Kidney (tissue), 13 donors: ENCODE measurements at regions not wholly inside any gene's neighbourhood (a gene's known extent, or its start where the extent isn't known, plus 50 kb on each side); places are given as distances from the start of the nearest gene placed in this dataset.

Experiments used
- DNase-seq, 5 donors: peaks; one replicate each; pipeline ENCODE4 v3.0.0-alpha.2; 2013 to 2020
- FAIRE-seq: peaks from 2 replicates; lab custom pipeline; 2012; peaks lifted over from hg19 to GRCh38; lab: Jason Lieb, UNC
- H3K27ac ChIP-seq, 2 donors: one replicate each; pipeline ENCODE4 v1.7.0; 2013; ENCODE audit warnings: low read depth in 2 of 2, low read length in 2 of 2, inconsistent platforms in 1 of 2
- H3K27me3 ChIP-seq: one replicate; pipeline ENCODE4 v1.7.1; 2013; ENCODE audit warnings: low read length, inconsistent platforms; ENCODE audit not compliant: control insufficient read depth, insufficient read depth
- H3K36me3 ChIP-seq, 3 donors: one replicate each; pipeline versions ENCODE4 v1.7.0 to v1.7.1; 2013; ENCODE audit warnings: low read length in 3 of 3, control low read depth in 1 of 3, inconsistent platforms in 1 of 3; ENCODE audit not compliant: insufficient read depth in 3 of 3, control insufficient read depth in 2 of 3
- H3K4me1 ChIP-seq, 3 donors: one replicate each; pipeline versions ENCODE4 v1.7.0 to v1.7.1; 2013; ENCODE audit warnings: low read length in 3 of 3, inconsistent platforms in 1 of 3, low read depth in 1 of 3; ENCODE audit not compliant: control insufficient read depth in 2 of 3, insufficient read depth in 2 of 3
- H3K4me3 ChIP-seq, 3 donors: one replicate each; pipeline versions ENCODE4 v1.7.0 to v1.8.1; 2013; ENCODE audit warnings: low read length in 3 of 3, control low read depth in 1 of 3, inconsistent platforms in 1 of 3
- H3K9ac ChIP-seq, 3 donors: one replicate each; pipeline versions ENCODE4 v1.7.0 to v1.7.1; 2013; ENCODE audit warnings: low read length in 3 of 3, control low read depth in 1 of 3, inconsistent platforms in 1 of 3
- H3K9me3 ChIP-seq, 3 donors: one replicate each; pipeline versions ENCODE4 v1.7.0 to v1.7.1; 2013; ENCODE audit warnings: low read length in 3 of 3, control low read depth in 1 of 3, inconsistent platforms in 1 of 3; ENCODE audit not compliant: control insufficient read depth in 2 of 3, insufficient read depth in 1 of 3
- CTCF ChIP-seq: IDR thresholded peaks from 3 replicates; pipeline ENCODE4 v1.5.1; 2012; ENCODE audit warnings: mild to moderate bottlenecking, moderate library complexity, borderline replicate concordance; ENCODE audit not compliant: insufficient read depth; ENCODE audit errors: extremely low read depth
- intact Hi-C: fragments of 100-400 bp; cut with DNase I; formaldehyde crosslinking; loops from one replicate; pipeline ENCODE4 v1.11.1; 2022
- donor health status: control.
- donor health status: control.
- donor health status: control.
- donor health status: control.
- donor health status: control.
- donor health status: DM: yes; HTN: yes; CAD: no.
- donor health status: Normal renal cell carcinoma (clear cell type).

- no peak for TF ChIP-seq CTCF
- H3K36me3 ChIP-seq: no peaks in the 10 kb centered on the region
- no peak overlapping the region for H3K9ac ChIP-seq
- no peak overlapping the region for H3K27ac ChIP-seq
- H3K4me3 ChIP-seq: no peak overlapping the region
- intact Hi-C loops: no loop called here
- FAIRE-seq (no peak), DNase-seq (peak in 2 of 5 donors; percentile 62 to 65)
- no peaks in the 10 kb centered on the region for H3K4me1 ChIP-seq
- H3K27me3 ChIP-seq: no peaks in the 10 kb centered on the region
- H3K9me3 ChIP-seq: peaks cover 0 to 1% (median 0%) of the 10 kb centered on the region in 3 donors
Observed at GRCh38 chr11:23138761-23139160, 278.5 kb upstream of the CCDC179 start.

GRCh38 chr11:23143022-23143421 is 282.7 kb upstream of the CCDC179 start:
- FAIRE-seq (no peak), DNase-seq (peak in 1 of 5 donors; percentile 23)
- Histone ChIP-seq H3K27me3 (no peaks in the 10 kb centered on the region), H3K4me3 (no peak overlapping the region), H3K9ac (no peak overlapping the region), H3K36me3 (no peaks in the 10 kb centered on the region), H3K4me1 (no peaks in the 10 kb centered on the region), H3K27ac (no peak overlapping the region), H3K9me3 (no peaks in the 10 kb centered on the region)
- TF ChIP-seq CTCF: no peak
- intact Hi-C loops: no loop called here

GRCh38 chr11:23151819-23152218 is 291.5 kb upstream of the CCDC179 start:
- FAIRE-seq: no peak
- no peak overlapping the region for H3K27ac ChIP-seq
- H3K9me3 ChIP-seq: no peaks in the 10 kb centered on the region
- DNase-seq: no peak
- H3K36me3 ChIP-seq: no peaks in the 10 kb centered on the region
- no peaks in the 10 kb centered on the region for H3K4me1 ChIP-seq
- H3K27me3 ChIP-seq: no peaks in the 10 kb centered on the region
- intact Hi-C loops: no loop called here
- no peak overlapping the region for H3K9ac ChIP-seq
- no peak for TF ChIP-seq CTCF
- no peak overlapping the region for H3K4me3 ChIP-seq

GRCh38 chr11:23155503-23155902 is 295.2 kb upstream of the CCDC179 start:
- no peak overlapping the region for H3K4me3 ChIP-seq
- FAIRE-seq (no peak), DNase-seq (no peak)
- TF ChIP-seq CTCF: no peak
- no peak overlapping the region for H3K9ac ChIP-seq
- H3K36me3 ChIP-seq: no peaks in the 10 kb centered on the region
- H3K9me3 ChIP-seq: no peaks in the 10 kb centered on the region
- no peaks in the 10 kb centered on the region for H3K4me1 ChIP-seq
- H3K27ac ChIP-seq: no peak overlapping the region
- no peaks in the 10 kb centered on the region for H3K27me3 ChIP-seq
- intact Hi-C loops: no loop called here
